ENCODE measurements at regions not wholly inside any gene's neighbourhood (a gene's known extent, or its start where the extent isn't known, plus 50 kb on each side); places are given as distances from the start of the nearest gene placed in this dataset.
"Not testable (repeated sequence)": the region's sequence is repeated elsewhere in the genome, so short reads cannot be mapped to it uniquely, and the experiment has no call there.

DNA sequence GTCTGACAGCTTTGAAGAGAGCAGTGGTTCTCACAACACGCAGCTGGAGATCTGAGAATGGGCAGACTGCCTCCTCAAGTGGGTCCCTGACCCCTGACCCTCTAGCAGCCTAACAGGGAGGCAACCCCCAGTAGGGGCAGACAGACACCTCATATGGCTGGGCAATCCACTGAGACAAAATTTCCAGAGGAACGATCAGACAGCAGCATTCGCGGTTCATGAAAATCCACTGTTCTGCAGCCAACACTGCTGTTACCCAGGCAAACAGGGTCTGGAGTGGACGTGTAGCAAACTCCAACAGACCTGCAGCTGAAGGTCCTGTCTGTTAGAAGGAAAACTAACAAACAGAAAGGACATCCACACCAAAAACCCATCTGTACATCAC lies 212.1 kb downstream of the FOXD4L6 start:
- TF ChIP-seq POLR2A (IDR thresholded peaks at IDR 0.05), result not testable (repeated sequence)
- TF ChIP-seq, protein P1, sequence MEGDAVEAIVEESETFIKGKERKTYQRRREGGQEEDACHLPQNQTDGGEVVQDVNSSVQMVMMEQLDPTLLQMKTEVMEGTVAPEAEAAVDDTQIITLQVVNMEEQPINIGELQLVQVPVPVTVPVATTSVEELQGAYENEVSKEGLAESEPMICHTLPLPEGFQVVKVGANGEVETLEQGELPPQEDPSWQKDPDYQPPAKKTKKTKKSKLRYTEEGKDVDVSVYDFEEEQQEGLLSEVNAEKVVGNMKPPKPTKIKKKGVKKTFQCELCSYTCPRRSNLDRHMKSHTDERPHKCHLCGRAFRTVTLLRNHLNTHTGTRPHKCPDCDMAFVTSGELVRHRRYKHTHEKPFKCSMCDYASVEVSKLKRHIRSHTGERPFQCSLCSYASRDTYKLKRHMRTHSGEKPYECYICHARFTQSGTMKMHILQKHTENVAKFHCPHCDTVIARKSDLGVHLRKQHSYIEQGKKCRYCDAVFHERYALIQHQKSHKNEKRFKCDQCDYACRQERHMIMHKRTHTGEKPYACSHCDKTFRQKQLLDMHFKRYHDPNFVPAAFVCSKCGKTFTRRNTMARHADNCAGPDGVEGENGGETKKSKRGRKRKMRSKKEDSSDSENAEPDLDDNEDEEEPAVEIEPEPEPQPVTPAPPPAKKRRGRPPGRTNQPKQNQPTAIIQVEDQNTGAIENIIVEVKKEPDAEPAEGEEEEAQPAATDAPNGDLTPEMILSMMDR (IDR thresholded peaks at IDR 0.05), result not testable (repeated sequence)

Data from breast epithelium (tissue), 3 donors.